Glomerular visceral epithelial cell (primary cell): ENCODE measurements at regions not wholly inside any gene's neighbourhood (a gene's known extent, or its start where the extent isn't known, plus 50 kb on each side); places are given as distances from the start of the nearest gene placed in this dataset.
"Not testable (repeated sequence)": the region's sequence is repeated elsewhere in the genome, so short reads cannot be mapped to it uniquely, and the experiment has no call there.

Experiments
- DNase-seq: peaks from one replicate; pipeline ENCODE4 v3.0.0-alpha.2; 2016; ENCODE audit errors: extremely low spot score

DNA sequence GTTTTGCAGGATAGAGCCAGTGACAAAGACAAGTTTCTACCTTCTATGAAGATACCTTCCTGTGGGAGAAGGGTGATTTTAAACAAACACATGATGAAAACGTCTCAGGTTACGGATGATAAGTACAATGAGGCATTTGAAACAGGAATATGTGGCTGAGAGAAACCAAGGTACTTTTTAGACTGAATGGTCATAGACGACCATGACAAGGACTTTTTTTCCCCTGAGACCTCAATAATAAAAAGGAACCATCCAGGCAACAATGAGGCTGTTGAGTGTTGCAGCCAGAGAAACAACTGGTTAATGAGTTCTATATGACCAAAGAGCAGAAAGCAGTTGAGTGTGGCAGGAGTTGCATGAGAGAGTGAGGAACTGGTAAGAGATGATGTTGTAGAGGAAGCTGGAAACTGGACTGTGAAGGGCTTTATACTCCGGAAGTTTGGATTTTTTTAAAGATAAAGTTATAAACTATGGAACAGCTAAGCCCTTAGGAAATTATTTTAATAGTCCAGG, 306.1 kb upstream of the CYRIA start:
- no peak for DNase-seq

DNA sequence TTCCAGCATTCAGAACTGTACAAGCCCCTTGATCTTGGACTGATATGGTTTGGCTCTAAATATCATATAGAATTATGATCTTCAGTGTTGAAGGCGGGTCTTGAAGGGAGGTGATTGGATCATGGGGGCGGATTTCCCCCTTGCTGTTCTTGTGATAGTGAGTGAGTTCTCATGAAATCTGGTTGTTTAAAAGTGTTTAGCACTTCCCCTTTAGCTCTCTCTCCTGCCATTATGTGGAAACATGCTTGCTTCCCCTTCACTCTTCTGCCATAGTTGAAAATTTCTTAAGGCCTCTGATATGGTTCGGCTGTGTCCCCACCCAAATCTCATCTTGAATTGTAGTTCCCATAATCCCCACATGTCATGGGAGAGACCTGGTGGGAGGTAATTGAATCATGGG, 305.3 kb upstream of the CYRIA start:
- not testable (repeated sequence) for DNase-seq

DNA sequence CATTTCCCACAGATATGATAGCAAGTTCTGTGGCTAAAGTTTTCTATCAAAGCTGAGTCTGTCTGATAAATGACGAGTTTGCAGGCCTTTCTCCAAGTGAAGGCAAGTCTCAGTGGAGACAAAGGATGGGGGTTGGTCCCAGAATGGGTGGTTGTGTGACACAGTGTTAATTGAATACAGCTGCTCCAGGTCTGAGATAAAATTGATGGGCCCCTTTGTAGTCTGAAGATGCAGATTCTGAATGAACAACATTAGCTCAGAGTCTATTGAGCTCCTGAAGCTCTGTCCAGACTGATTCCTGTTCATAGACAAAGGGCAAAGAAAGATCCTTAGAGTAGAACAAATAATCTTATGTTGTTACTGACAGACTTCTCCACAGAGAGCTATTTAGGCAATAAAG, 296.9 kb upstream of the CYRIA start:
- DNase-seq, result no peak

DNA sequence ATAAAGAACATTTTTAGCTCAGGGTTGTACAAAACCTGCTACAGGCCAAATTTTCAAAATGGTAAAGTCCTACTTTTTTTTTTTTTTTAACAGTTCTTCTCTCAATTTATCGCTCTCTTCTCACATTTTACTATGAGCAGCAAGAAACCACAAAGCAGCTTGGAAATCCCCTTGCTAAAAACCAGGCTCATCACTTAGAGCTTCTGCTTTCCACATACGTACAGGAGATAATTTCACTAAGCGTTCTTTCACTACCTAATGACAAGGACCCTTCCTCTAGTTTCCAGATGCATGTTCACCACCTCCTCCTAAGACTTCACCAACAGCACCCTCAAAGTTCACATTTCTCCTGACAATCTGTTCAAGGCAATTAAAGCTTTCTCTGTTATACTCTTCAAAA, 294.9 kb upstream of the CYRIA start:
- no peak for DNase-seq

DNA sequence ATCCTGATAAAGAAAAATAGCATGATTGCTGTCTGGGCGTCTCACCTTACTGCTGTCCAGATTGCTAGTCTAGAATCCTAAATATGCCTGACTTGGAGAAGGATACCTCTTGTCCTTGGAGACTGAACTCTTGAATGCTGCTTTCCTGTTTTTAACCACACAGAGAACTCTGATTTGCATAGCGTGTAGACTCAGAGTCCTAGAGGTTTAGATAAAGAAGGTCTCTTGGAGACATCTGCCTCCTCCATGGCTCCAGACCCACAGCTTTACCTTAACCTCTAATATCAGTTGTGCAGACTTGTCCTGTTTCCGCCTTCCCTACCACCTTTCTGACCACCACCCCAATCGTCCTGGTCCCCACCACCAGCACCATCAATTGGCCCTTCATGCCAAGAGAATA, 292.6 kb upstream of the CYRIA start:
- no peak for DNase-seq

DNA sequence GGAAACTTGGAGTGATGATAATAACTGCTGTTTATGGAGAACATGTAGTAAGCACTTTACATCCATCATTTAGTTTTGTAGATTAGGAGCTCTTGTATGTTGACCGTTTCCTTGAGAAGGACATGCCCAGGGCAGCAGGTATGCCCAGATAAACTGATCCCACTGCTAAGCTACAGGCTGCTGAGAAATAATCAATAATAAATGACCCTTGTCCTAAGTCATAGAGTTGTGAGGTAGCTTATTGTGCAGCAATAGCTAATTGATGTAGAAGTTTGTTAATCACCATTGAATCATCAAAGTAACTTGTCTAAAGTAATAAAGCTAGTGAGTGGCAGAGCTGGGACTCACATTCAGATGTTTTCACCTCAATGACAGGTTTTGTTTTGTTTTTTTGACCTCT, 287.2 kb upstream of the CYRIA start:
- DNase-seq, result no peak

DNA sequence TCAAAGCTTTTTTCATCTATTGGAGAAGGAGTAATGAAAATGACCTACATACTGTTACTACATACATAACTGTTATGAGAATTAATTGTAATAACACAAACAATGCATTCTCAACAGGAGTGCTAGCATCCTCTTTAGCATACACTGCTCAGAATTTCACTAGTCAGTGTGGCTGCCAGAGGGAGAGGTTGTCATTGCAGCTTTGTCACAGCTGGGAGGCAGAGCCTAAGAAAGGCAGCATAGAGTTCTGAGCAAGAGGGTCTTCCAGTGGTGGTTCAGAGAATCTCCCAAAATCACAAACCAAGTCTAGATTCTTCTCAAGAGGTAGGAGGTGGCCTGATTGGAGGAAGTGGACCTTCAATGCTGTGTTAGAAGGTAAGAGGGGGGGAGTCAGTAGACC, 286.7 kb upstream of the CYRIA start:
- no peak for DNase-seq

DNA sequence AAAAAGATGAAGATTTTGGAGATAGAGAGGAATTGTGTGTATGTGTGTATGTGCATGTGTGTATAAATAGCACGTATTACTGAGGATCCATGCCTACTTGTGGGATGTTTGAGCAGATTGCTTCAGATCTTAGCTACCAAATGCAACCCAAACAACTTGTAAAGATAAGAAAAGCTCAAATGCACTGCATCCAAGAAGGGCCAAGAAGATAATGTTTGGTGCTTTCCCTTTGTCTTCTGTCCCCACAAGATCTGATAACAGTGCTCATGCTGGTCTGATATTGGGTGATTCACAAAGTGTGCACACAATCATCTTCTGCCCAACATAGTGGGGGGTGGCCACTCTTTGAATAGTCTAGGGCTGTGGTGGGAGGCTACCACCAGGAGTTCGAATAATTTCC, 284.8 kb upstream of the CYRIA start:
- DNase-seq, result no peak

DNA sequence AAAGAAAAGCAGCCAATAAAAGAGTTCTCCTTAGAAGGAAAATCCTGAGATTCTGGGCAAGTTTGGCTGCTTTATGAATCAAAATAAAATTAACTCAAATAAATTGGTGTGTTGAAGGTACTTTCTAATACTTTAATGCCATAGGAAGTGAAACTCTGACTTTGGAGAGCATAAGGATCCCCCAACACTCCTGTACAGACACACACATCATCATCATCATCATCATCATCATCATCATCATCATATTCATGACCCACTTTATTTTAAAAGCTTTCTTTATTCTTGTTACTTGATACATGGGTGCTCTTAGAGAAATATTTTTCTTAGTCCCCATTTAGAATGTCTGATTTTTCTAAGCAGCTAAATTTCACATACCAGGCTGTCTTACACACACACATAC, 283.1 kb upstream of the CYRIA start:
- no peak for DNase-seq

DNA sequence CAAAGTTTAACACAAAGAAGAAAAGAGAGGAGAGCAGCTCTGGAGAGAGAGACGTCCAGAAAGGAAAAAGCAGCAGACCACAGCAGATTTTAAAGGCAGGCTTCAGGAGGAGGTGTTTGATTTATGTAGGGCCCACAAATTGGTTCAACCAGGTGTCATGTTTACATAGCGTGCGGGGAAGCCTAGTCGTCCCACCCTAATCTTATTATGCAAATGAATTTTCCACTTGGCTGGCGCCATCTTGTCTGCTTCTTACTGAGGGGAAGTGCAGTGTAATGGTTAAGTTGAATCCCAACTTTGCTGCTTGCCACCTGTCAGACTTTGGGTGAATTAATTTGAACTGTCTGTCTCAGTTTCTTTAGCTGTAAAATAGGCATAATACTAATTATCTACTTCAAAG, 282.4 kb upstream of the CYRIA start:
- DNase-seq, result no peak

DNA sequence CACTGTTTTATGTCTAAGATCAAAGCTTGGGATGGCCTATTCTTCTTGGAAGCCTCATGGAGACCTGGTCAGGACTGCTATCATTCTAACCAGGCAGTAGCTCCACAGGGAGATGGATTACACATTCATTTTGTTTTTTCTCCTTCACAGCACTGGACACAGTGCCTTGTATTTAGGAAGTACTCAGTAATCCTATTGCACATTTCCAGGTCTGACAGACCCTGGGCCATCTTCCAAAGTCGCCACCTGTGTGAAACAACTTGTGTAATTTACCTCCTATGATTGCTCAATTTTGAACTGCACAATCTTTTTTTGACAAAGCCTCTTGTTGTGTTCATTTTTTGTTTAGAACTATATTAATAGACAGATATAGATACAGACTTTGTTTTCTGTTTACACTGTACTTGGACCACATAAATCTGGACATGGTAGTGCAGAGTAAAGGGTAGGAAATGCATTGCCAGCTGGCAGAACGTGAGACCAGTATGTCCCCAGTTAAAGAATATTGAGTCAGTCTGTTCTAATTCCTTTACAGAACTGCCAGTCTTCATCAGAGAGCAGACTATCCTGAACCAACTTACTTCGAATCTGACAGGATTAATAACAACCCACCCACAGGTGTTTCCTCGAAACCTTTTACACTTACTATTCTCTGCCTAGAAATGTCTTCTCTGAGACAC, 277.8 kb upstream of the CYRIA start:
- DNase-seq, result no peak

DNA sequence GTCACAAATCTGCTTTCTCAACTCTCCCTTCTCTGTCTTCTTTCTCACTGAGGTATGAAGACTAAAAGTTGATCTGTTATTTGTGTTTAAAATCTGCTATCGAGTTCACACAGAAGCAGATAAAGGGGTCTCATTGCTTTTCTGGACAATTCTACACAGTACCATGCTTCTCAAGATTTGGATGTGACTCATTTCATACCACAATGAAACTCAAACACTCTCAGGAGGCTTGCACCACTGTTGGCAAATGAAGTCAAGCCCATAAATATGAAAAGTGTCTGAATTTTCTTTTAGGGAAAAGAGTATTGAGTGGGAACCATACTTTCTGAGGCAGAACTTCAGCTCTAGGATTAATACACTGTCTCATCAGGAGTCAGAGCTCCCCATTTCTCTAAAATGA, 274.6 kb upstream of the CYRIA start:
- DNase-seq, result no peak

DNA sequence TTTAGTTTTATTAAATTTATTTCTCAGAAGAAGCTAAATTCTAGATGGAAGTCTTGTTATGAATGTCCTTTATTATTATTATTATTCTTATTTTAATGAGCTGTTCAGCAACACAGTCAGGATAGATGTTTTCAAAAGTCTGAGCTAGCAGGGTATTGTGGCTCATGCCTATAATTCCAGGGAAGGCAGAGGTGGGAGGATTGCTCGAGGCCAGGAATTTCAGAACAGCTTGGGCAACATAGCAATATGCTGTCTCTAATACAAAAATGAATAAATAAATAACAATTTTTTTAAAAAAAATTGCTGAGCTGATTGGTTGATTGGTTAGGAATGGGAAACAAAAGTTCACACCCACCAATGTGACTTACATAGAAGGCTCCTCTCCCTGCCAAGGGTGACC, 274.1 kb upstream of the CYRIA start:
- no peak for DNase-seq

DNA sequence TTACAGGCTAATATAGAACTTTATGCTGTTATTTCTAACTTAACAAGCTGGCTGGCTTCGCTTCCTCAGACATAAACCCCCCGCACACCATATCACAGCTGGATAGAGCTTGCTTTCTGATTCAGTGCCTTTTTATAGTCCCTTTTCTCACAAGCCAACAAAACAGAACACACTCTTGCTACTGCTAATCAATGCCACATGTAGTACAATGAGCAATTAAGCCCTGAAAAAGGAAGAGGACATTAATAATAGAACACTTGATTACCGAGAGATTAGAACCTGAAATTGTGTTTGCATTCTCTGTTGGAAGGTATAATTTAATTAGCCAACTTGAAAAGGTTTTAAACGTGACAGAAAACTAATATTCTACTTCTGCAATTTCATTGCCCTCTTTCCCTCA, 267.7 kb upstream of the CYRIA start:
- DNase-seq, result no peak

DNA sequence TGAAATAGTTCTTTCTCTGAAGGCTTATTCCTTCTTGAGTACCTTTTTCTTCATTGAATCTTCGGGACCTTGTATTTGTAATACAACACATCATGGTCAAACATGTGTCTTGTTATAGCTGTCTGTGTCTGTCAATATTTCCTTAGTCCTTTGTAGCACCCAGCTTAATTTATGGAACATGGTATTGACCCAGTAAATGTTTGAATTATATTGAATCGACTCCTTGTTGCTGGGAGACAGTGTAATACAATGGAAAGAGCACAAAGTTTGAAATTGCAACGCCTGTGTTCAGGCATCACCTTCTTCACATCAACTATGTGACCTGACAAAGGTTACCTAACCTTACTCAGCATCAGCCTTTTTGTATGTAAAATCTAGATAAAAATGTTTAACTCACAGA, 267.2 kb upstream of the CYRIA start:
- DNase-seq, result no peak

DNA sequence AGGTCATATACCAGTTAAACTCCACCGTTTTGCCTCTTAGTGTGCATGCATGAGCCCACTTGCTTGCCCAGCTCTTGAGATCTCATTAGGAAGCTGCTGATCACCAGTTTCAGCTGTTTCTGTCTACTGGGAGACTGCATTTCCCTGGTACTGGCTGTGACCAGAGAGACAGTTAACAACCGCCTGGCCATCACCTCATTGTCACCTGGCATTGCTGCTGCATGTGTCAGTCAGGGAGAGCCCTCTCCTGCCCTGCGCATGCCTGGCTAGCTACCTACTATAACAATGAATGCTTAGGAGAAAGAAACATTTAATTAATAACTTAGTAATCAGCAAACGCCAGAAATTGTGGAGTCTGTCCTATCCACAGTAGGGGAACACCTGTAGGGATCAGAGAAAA, 265.8 kb upstream of the CYRIA start:
- no peak for DNase-seq

DNA sequence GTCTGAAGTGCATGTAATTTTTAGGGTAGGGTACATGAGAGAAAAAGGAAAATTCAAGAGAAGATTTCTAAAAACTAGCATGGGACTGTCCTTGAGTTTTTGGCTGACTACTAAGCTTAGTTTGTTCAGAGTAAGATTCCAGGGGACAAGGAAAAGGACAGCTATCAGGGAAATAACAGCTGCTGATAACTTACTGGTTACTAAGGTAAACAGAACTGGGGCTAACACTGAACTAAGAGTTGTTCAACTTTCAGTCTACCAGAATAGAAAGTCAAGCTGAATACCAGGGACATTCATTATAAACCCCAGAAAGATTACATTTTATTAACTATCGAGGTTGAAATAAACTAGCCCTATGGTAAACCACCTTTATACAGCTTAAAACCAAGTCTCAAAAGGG, 261.8 kb upstream of the CYRIA start:
- DNase-seq, result no peak

DNA sequence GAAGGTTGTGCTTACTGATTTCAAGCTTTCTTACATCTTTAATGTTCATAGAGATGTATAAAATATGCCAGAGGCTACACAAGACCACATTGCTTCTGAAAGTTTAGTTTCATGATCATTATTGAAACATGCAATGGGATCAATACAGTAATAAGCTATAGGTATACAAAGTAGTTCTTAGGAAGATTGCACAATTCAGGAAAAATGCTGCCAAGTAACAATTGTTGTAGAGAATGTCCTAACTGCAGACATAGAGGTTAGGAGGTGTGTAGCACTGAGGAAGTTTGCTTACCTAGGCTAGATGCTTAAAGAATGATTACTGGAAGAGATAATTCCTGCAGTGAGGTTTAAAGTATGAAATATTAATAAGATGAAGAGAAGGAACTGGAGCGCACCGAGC, 259.5 kb upstream of the CYRIA start:
- DNase-seq, result no peak

DNA sequence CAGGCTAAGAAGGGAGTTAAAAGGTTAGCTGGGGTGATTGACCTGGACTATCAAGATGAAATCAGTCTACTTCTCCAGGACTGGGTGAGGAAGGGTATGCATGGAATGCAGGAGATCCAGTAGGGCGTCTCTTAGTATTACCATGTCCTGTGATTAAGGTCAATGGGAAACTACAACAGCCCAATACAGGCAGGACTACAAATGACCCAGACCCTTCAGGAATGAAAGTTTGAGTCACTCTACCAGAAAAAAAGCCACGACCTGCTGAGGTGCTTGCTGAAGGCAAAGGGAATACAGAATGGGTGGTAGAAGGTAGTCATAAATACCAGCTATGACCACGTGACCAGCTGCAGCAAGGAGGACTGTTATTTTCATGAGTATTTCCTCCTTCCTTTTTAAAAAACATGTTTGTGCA, 249.7 kb upstream of the CYRIA start:
- not testable (repeated sequence) for DNase-seq

DNA sequence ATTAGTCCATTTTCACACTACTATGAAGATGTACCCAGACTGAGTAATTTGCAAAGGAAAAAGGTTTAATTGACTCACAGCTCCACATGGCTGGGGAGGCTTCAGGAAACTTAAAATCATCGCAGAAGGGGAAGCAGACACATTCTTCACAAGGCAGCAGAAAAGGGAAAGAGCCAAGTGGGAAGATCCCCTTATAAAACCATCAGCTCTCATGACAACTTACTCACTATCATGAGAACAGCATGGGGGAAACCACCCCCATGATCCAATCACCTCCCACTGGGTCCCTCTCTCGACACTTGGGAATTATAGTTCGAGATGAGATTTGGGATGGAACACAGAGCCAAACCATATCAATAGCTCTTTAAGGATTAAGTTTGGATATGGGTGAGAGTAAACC, 246.1 kb upstream of the CYRIA start:
- no peak for DNase-seq

DNA sequence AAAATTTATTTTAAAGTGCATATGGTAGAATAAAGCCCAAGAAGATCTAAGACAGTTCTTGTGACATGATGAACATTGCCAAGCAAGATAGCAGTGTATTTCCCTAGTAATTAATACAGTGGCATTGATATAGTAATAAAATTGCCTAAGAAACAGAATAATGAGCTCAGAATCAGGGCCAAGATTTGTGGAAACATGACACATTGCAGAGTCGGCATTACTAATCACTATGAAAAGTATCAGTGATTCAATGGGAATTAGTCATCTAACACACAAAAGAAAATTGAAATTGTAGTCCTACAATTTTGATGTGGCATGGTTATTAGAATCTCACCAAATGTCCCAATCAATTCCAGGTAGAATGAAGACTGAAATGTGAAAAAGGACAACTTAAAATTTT, 243.0 kb upstream of the CYRIA start:
- DNase-seq, result peak; percentile 3

DNA sequence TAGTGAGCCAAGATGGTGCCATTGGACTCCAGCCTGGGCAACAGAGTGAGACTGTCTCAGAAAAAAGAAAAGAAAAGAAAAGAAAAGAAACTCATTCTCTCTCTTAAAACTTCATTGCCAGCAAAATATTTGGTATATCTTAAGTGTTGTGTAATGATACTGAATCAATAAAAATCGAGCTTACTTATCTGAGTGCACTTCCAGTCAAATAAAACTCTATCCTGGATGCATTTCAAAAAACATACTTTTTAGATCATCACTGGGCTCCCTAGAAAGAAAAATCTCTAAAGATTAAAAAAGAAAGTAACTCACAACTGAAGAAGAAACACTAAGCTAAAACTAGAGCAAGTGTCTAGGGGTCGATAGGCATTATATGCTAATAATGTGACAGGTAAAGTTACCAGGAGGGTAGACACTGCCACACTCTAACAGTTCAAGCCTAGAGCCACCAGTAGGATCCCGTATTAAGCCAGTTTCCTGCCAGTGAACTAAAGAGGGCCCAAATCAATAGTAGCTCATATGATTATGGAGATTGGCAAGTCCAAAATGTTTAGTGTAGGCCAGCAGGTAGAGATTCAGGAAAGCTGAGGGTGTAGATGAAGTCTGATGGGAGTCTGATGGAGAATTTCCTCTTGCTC, 242.1 kb upstream of the CYRIA start:
- no peak for DNase-seq

DNA sequence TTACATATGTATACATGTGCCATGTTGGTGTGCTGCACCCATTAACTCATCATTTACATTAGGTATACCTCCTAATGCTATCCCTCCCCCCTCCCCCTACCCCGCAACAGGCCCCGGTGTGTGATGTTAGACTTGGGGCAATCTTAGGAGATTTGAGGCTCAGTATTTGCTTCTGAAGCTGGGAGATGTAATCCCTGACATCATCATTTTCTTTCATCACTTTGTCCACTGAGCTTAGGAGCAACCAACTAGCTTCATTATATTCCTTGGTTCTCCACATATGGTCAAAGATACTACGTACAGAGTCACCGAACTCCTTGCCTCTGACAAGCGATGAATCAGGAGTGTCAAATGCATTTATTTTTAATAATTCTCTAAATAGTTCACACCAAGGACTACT, 239.7 kb upstream of the CYRIA start:
- not testable (repeated sequence) for DNase-seq
